ENCODE measurements at regions not wholly inside any gene's neighbourhood (a gene's known extent, or its start where the extent isn't known, plus 50 kb on each side); places are given as distances from the start of the nearest gene placed in this dataset.

- TF ChIP-seq REST (IDR thresholded peaks at IDR 0.05; ENCODE audit: insufficient read depth in 1 of 2, low read depth in 2 of 2, low read length in 2 of 2) = no peak
- TF ChIP-seq TAF1 (IDR thresholded peaks at IDR 0.05; ENCODE audit: borderline replicate concordance, insufficient read depth, low read length) = no peak
- TF ChIP-seq POLR2AphosphoS5 (IDR thresholded peaks at IDR 0.05; ENCODE audit: low read depth, low read length) = no peak
- TF ChIP-seq FOXP2 (optimal IDR thresholded peaks at IDR 0.05; ENCODE audit: borderline replicate concordance, extremely low read depth, extremely low read length, insufficient read depth) = no peak
- no peak for TF ChIP-seq SIN3A (IDR thresholded peaks at IDR 0.05; ENCODE audit: borderline replicate concordance, insufficient read depth, low read length)
Measured at GRCh38 chr2:116696903-116697302, 1117.6 kb upstream of the DDX18 start.

GRCh38 chr2:116706396-116706795 lies 1108.1 kb upstream of the DDX18 start:
- no peak for TF ChIP-seq SIN3A (IDR thresholded peaks at IDR 0.05; ENCODE audit: borderline replicate concordance, insufficient read depth, low read length)
- TF ChIP-seq TAF1 (IDR thresholded peaks at IDR 0.05; ENCODE audit: borderline replicate concordance, insufficient read depth, low read length) = no peak
- TF ChIP-seq POLR2AphosphoS5 (IDR thresholded peaks at IDR 0.05; ENCODE audit: low read depth, low read length) = no peak
- no peak for TF ChIP-seq FOXP2 (optimal IDR thresholded peaks at IDR 0.05; ENCODE audit: borderline replicate concordance, extremely low read depth, extremely low read length, insufficient read depth)
- no peak for TF ChIP-seq REST (IDR thresholded peaks at IDR 0.05; ENCODE audit: insufficient read depth in 1 of 2, low read depth in 2 of 2, low read length in 2 of 2)

- TF ChIP-seq SIN3A (IDR thresholded peaks at IDR 0.05; ENCODE audit: borderline replicate concordance, insufficient read depth, low read length) (no peak), REST (IDR thresholded peaks at IDR 0.05; ENCODE audit: insufficient read depth in 1 of 2, low read depth in 2 of 2, low read length in 2 of 2) (no peak), FOXP2 (optimal IDR thresholded peaks at IDR 0.05; ENCODE audit: borderline replicate concordance, extremely low read depth, extremely low read length, insufficient read depth) (no peak), TAF1 (IDR thresholded peaks at IDR 0.05; ENCODE audit: borderline replicate concordance, insufficient read depth, low read length) (no peak), POLR2AphosphoS5 (IDR thresholded peaks at IDR 0.05; ENCODE audit: low read depth, low read length) (no peak)
Measured at GRCh38 chr2:116716038-116716437, 1098.5 kb upstream of the DDX18 start.

- no peak for TF ChIP-seq FOXP2 (optimal IDR thresholded peaks at IDR 0.05; ENCODE audit: borderline replicate concordance, extremely low read depth, extremely low read length, insufficient read depth)
- no peak for TF ChIP-seq REST (IDR thresholded peaks at IDR 0.05; ENCODE audit: insufficient read depth in 1 of 2, low read depth in 2 of 2, low read length in 2 of 2)
Measured at GRCh38 chr2:116716444-116716843, 1098.0 kb upstream of the DDX18 start.

- TF ChIP-seq REST (IDR thresholded peaks at IDR 0.05; ENCODE audit: insufficient read depth in 1 of 2, low read depth in 2 of 2, low read length in 2 of 2) = no peak
- no peak for TF ChIP-seq TAF1 (IDR thresholded peaks at IDR 0.05; ENCODE audit: borderline replicate concordance, insufficient read depth, low read length)
- no peak for TF ChIP-seq SIN3A (IDR thresholded peaks at IDR 0.05; ENCODE audit: borderline replicate concordance, insufficient read depth, low read length)
Measured at GRCh38 chr2:116717832-116718231, 1096.7 kb upstream of the DDX18 start.

All from PFSK-1 (cell line).